Ovary (tissue), 3 donors: ENCODE measurements at regions not wholly inside any gene's neighbourhood (a gene's known extent, or its start where the extent isn't known, plus 50 kb on each side); places are given as distances from the start of the nearest gene placed in this dataset.

ENCODE experiments used
- CTCF ChIP-seq, 3 donors: fragments of 450-650 bp in 2 of 3; fragments of 200-600 bp in 1 of 3; IDR thresholded peaks; one replicate each; pipeline versions ENCODE4 v1.5.1 to v1.8.0; 2016 to 2022; ENCODE audit warnings: antibody characterized with exemption in 3 of 3, mild to moderate bottlenecking in 1 of 3
- POLR2A ChIP-seq: fragments of 450-650 bp; IDR thresholded peaks from one replicate; pipeline ENCODE4 v1.6.1; 2017; ENCODE audit warnings: antibody characterized with exemption, mild to moderate bottlenecking, moderate library complexity
- donor health status: DM: no; HTN: no; CAD: no.

- no peak for TF ChIP-seq CTCF (IDR thresholded peaks at IDR 0.05)
- no peak for TF ChIP-seq POLR2A
These were observed 1303.9 kb downstream of the EFNB2 start for GRCh38 chr13:105231579-105231978.
